ENCODE measurements at regions not wholly inside any gene's neighbourhood (a gene's known extent, or its start where the extent isn't known, plus 50 kb on each side); places are given as distances from the start of the nearest gene placed in this dataset.
"Not testable (repeated sequence)": the region's sequence is repeated elsewhere in the genome, so short reads cannot be mapped to it uniquely, and the experiment has no call there.

DNA sequence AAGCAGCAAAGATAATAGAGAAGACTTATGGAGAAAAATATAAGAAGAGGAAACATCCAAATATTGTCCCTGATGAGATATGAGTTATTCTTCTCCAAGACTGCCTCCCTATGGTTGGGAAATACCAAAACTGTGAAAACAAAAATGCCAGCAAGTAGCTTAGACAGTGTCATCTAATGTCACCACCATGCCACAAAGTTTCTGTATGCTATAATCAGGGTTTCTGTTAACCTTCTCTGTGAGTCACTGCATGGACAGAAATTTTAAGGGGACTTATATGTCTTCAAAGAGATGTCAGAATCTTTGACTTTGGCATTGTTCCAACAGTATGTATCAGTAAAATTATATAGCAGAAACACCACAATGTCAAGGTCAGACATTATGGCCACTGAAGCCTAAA lies 222.6 kb downstream of the KDM5D start:
- DNase-seq = no peak

GRCh38 chrY:19503092-19503449 lies 241.5 kb downstream of the KDM5D start:
- no peak for DNase-seq

GRCh38 chrY:19502169-19503091 lies 242.1 kb downstream of the KDM5D start:
- no peak for DNase-seq

DNA sequence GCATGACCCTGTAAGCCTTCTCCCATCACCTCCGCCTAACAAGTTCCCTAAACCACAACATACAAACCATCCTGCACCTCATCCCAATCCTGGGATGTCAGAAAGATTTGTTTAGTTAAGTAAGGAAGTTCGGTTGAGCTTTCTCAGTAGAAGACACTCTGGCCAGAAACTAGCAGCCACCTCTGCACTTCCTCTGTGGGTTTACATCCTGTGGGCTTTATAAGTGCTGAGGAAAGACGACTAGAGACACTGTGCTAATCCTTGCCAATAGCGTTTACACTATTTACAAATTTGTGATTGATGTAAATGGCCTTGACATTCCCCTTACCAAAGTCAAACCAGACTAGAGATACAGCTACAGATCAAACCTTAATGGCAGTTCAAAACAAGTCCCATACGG lies 246.0 kb downstream of the KDM5D start:
- no peak for DNase-seq

GRCh38 chrY:19487494-19487893 lies 257.0 kb downstream of the KDM5D start:
- DNase-seq = no peak

GRCh38 chrY:19484997-19485396 lies 259.5 kb downstream of the KDM5D start:
- DNase-seq = no peak

GRCh38 chrY:19479141-19479540 lies 265.4 kb downstream of the KDM5D start:
- no peak for DNase-seq

- DNase-seq = no peak
Observed at GRCh38 chrY:19477959-19478358, 266.6 kb downstream of the KDM5D start.

GRCh38 chrY:19465809-19466208 lies 278.7 kb downstream of the KDM5D start:
- no peak for DNase-seq

- DNase-seq = no peak
Observed at GRCh38 chrY:19456855-19457448, 287.6 kb downstream of the KDM5D start.

DNA sequence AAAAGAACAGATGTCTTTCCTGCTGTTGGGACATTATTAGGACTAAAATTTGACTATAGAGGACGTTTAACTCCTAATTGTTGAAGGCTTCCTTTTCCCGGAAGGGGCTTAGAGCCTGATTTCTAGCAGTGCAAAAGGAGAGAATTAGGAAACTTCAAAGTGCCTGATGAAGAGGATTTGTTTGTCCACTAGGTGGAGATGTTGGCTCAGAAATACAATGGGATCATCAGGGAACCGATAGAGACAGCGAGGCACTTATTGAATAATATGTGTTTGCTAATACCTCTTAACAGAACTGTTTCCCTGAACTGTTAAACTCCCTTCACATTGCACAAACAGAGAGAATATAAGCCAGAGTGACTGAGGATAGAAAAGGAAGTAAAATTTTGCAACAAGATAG lies 311.5 kb downstream of the KDM5D start:
- DNase-seq = peak; percentile 0

DNA sequence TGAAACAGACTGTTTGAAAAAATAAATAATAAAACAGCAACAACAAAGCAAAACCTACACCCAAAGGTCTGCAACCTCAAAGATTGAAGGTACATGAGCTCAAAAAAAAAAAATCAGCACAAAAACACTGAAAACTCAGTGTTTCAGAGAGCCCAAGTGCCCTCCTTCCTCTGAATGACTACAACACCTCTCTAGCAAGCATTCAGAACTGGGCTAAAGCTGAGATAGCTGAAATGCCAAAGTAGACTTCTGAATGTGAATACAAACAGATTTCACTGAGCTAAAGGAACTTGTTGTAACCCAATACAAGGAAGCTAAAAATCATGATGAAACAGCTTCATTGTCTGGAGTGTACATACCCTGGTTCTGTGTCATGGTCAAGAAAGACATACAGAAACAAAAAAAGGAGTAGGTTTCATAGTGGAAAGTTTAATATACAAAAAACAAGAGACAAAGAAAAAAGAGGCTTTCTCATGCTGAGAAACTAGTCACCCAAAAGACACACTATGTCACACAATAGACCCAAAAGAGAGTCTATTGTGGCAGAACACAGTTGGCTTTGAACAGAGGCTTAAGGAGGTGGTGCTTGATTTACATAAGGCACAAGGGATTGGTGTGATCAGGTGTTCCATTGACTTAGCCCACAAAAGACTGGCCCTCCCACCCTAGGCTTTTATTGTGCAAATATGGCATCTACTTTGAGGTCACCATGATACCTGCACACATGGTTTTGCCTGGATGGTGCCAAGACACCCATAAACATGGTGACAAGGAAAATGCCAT lies 316.6 kb downstream of the KDM5D start:
- no peak for DNase-seq

DNA sequence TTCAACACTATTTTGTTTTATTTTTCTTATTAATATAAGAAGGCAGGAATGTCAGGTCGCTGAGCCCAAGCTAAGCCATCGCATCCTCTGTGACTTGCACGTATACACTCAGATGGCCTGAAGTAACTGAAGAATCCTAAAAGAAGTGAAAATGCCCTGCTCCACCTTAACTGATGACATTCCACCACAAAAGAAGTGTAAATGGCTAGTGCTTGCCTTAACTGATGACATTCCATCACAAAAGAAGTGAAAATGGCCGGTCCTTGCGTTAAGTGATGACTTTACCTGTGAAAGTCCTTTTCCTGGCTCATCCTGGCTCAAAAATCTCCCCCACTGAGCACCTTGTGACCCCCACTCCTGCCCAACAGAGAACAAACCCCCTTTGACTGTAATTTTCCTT lies 317.3 kb downstream of the KDM5D start:
- DNase-seq = not testable (repeated sequence)

DNA sequence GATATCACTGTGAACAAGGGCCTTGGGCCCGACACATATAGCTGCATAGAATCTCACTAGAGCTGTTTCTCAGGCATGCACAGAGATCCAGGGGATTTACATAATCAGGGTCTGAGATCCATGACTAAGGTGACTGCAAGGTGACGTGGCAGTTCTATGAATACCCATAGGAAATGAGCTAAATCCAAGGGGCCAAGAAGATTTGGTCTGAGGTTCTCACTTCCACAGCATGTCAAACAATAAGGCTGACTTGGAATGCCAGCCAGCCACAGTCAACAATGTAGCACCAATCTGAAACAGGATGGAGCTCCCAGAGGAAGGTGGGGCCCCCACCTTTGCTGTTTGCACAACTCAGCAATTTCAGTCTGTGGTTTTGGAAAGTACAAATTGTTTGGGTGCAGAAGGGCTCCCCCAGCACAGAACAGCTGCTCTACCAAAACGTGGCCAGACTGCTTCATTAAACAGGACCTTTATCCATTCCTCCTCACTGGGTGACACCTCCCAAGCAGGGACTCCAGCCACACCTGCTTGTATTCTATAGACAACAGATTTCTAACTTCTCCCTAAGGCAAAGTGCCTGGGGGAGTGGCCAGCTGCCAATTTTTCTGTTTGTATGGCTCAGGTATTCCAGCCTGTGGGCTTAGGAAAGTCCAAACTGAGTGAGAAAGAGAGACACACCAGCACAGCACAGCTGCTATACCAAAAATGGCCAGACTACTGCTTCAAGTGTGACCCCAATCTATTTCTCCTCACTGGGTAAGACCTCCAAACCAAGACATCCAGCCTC lies 333.4 kb downstream of the KDM5D start:
- DNase-seq = no peak

- DNase-seq = no peak
Observed at GRCh38 chrY:19406246-19406645, 338.3 kb downstream of the KDM5D start.

DNA sequence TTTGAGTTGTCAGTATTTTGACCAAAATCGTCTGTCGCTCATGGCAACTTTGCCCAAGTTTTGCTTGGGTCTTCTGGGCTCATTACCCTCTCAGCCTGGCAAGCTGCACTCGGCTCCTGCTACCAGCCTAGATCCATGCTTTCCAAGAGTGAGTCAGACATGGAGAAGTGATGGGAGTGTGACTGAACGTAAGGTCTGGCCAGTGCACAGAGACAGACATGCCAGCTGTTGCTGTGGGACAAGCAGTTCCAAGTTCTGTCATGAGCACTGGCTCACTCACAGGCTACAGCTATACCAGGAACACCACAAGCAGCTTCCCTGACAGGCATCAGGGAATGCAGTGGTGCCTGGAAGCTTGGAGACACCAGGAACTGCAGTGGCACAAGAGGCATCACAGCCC lies 338.9 kb downstream of the KDM5D start:
- no peak for DNase-seq

- DNase-seq = no peak
Observed at GRCh38 chrY:19392876-19393275, 351.6 kb downstream of the KDM5D start.

GRCh38 chrY:19391922-19392321 lies 352.6 kb downstream of the KDM5D start:
- DNase-seq = no peak

GRCh38 chrY:19365321-19365720 lies 379.2 kb downstream of the KDM5D start:
- no peak for DNase-seq

DNA sequence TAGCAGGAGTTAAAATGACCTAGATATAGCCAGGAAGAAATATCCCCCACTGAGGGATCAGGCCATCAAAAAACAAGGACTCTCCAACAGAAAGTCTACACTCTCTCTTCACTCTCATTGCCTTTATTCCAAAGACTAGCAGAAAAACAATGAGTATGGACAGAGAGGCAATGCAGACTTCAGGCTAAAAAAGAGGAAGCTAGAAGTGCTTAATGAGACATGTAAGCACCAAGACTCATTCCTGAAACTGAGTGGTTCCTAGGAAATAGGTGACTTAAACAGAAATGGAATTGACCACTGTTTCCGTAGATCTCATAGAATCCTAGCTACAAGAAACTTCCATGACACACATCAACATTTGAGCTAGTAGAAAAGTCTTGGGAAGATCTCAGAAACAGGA lies 387.3 kb downstream of the KDM5D start:
- no peak for DNase-seq

GRCh38 chrY:19356735-19357134 lies 387.8 kb downstream of the KDM5D start:
- no peak for DNase-seq

- no peak for DNase-seq
Observed at GRCh38 chrY:19354857-19355173, 389.7 kb downstream of the KDM5D start.

Data from NCI-H1092 treated with DMSO at 0.1 percent for 48 hours (cell line).